ENCODE measurements at regions not wholly inside any gene's neighbourhood (a gene's known extent, or its start where the extent isn't known, plus 50 kb on each side); places are given as distances from the start of the nearest gene placed in this dataset.

- no peak overlapping the region for H3K4me3 ChIP-seq
- no peak for DNase-seq
- TF ChIP-seq CTCF (IDR thresholded peaks at IDR 0.05; ENCODE audit: control extremely low read depth, extremely low read depth) = no peak
- H3K27ac ChIP-seq (ENCODE audit: low read depth in 1 of 2, low read length in 1 of 2) = no peak overlapping the region
- H3K9ac ChIP-seq (ENCODE audit: insufficient read depth in 1 of 2, low read length in 2 of 2) = no peak overlapping the region
- H3K4me1 ChIP-seq (ENCODE audit: control insufficient read depth in 5 of 5, insufficient read depth in 5 of 5, low read length in 5 of 5) = no peaks in the 10 kb centered on the region
- WGBS, 2 donors = 91% methylated on average over 3 of the region's 3 CpGs
- no peaks in the 10 kb centered on the region for H3K36me3 ChIP-seq (ENCODE audit: control insufficient read depth in 4 of 4, insufficient read depth in 4 of 4, low read length in 4 of 4)
- H3K27me3 ChIP-seq (ENCODE audit: control insufficient read depth in 3 of 3, insufficient read depth in 3 of 3, low read length in 2 of 3) = no peaks in the 10 kb centered on the region
- no peak for ATAC-seq (ENCODE audit: insufficient read depth, low FRiP score)
- H3K9me3 ChIP-seq (ENCODE audit: control insufficient read depth in 4 of 4, insufficient read depth in 3 of 4, low read length in 3 of 4) = no peaks in the 10 kb centered on the region
Measured at GRCh38 chr5:98072921-98073320, 700.5 kb upstream of the RGMB start.

- no peaks in the 10 kb centered on the region for H3K9me3 ChIP-seq (ENCODE audit: control insufficient read depth in 4 of 4, insufficient read depth in 3 of 4, low read length in 3 of 4)
- no peak overlapping the region for H3K4me3 ChIP-seq
- 78 to 88% methylated on average over 2 of the region's 2 CpGs for WGBS, 2 donors
- DNase-seq = no peak
- no peaks in the 10 kb centered on the region for H3K4me1 ChIP-seq (ENCODE audit: control insufficient read depth in 5 of 5, insufficient read depth in 5 of 5, low read length in 5 of 5)
- no peaks in the 10 kb centered on the region for H3K36me3 ChIP-seq (ENCODE audit: control insufficient read depth in 4 of 4, insufficient read depth in 4 of 4, low read length in 4 of 4)
- no peak overlapping the region for H3K9ac ChIP-seq (ENCODE audit: insufficient read depth in 1 of 2, low read length in 2 of 2)
- no peaks in the 10 kb centered on the region for H3K27me3 ChIP-seq (ENCODE audit: control insufficient read depth in 3 of 3, insufficient read depth in 3 of 3, low read length in 2 of 3)
- no peak overlapping the region for H3K27ac ChIP-seq (ENCODE audit: low read depth in 1 of 2, low read length in 1 of 2)
- no peak for ATAC-seq (ENCODE audit: insufficient read depth, low FRiP score)
- no peak for TF ChIP-seq CTCF (IDR thresholded peaks at IDR 0.05; ENCODE audit: control extremely low read depth, extremely low read depth)
Measured at GRCh38 chr5:98076501-98076900, 697.0 kb upstream of the RGMB start.

GRCh38 chr5:98085593-98085992 lies 687.9 kb upstream of the RGMB start:
- H3K27ac ChIP-seq (ENCODE audit: low read depth in 1 of 2, low read length in 1 of 2) = no peak overlapping the region
- H3K4me3 ChIP-seq = no peak overlapping the region
- no peaks in the 10 kb centered on the region for H3K4me1 ChIP-seq (ENCODE audit: control insufficient read depth in 5 of 5, insufficient read depth in 5 of 5, low read length in 5 of 5)
- no peaks in the 10 kb centered on the region for H3K27me3 ChIP-seq (ENCODE audit: control insufficient read depth in 3 of 3, insufficient read depth in 3 of 3, low read length in 2 of 3)
- H3K9me3 ChIP-seq (ENCODE audit: control insufficient read depth in 4 of 4, insufficient read depth in 3 of 4, low read length in 3 of 4) = no peaks in the 10 kb centered on the region
- 97 to 98% methylated on average over 4 of the region's 4 CpGs for WGBS, 2 donors
- H3K9ac ChIP-seq (ENCODE audit: insufficient read depth in 1 of 2, low read length in 2 of 2) = no peak overlapping the region
- no peak for ATAC-seq (ENCODE audit: insufficient read depth, low FRiP score)
- no peaks in the 10 kb centered on the region for H3K36me3 ChIP-seq (ENCODE audit: control insufficient read depth in 4 of 4, insufficient read depth in 4 of 4, low read length in 4 of 4)
- no peak for DNase-seq
- TF ChIP-seq CTCF (IDR thresholded peaks at IDR 0.05; ENCODE audit: control extremely low read depth, extremely low read depth) = no peak

GRCh38 chr5:98095072-98095471 lies 678.4 kb upstream of the RGMB start:
- Histone ChIP-seq H3K27me3 (ENCODE audit: control insufficient read depth in 3 of 3, insufficient read depth in 3 of 3, low read length in 2 of 3) (no peaks in the 10 kb centered on the region), H3K9me3 (ENCODE audit: control insufficient read depth in 4 of 4, insufficient read depth in 3 of 4, low read length in 3 of 4) (no peaks in the 10 kb centered on the region), H3K36me3 (ENCODE audit: control insufficient read depth in 4 of 4, insufficient read depth in 4 of 4, low read length in 4 of 4) (no peaks in the 10 kb centered on the region), H3K9ac (ENCODE audit: insufficient read depth in 1 of 2, low read length in 2 of 2) (no peak overlapping the region), H3K4me1 (ENCODE audit: control insufficient read depth in 5 of 5, insufficient read depth in 5 of 5, low read length in 5 of 5) (no peaks in the 10 kb centered on the region), H3K4me3 (no peak overlapping the region), H3K27ac (ENCODE audit: low read depth in 1 of 2, low read length in 1 of 2) (no peak overlapping the region)
- ATAC-seq (ENCODE audit: insufficient read depth, low FRiP score) (no peak), DNase-seq (no peak)
- no peak for TF ChIP-seq CTCF (IDR thresholded peaks at IDR 0.05; ENCODE audit: control extremely low read depth, extremely low read depth)
- WGBS, 2 donors = 62 to 64% methylated on average over 3 of the region's 3 CpGs

Data from lung (tissue), 11 donors.